K562 (cell line): ENCODE measurements at regions not wholly inside any gene's neighbourhood (a gene's known extent, or its start where the extent isn't known, plus 50 kb on each side); places are given as distances from the start of the nearest gene placed in this dataset.

Experiments
- ATAC-seq: fragments of 200-7000 bp; cut with Tn5 transposase; 3 replicates; pipeline ENCODE4 v1.9.1; 2020; ENCODE audit warnings: moderate library complexity
- BruUV-seq: library from RNA; stranded (reverse); fragments of 400-500 nt; replicated peaks from 2 replicates; lab custom pipeline; 2021; lab: Mats Ljungman, UMichigan
- CTCF ChIA-PET: fragments of 300-600 bp; formaldehyde crosslinking; extraction: SDS; loops from one replicate; lab custom pipeline; 2021; ENCODE audit warnings: low intra/inter-chr PET ratio; lab: Yijun Ruan, JAX
- POLR2A ChIA-PET: fragments of 300-600, 350-650 bp; sonication (Branson Sonifier 250); formaldehyde crosslinking; extraction: SDS; loops from one replicate; lab custom pipeline; 2021; ENCODE audit warnings: antibody characterized with exemption, inconsistent platforms; lab: Yijun Ruan, JAX
- DNase-seq, 4 experiments: peaks; one replicate each; pipeline versions ENCODE4 v3.0.0 to v3.0.0-alpha.2; 2011 to 2018; ENCODE audit warnings: low spot score in 3 of 4, mixed read lengths in 3 of 4; ENCODE audit errors: extremely low read depth in 1 of 4
- FAIRE-seq: peaks from 2 replicates; lab custom pipeline; 2011; peaks lifted over from hg19 to GRCh38; lab: Jason Lieb, UNC
- H2AFZ ChIP-seq: 2 replicates; pipeline ENCODE4 v1.6.0; 2011; ENCODE audit warnings: low read depth, low read length, control low read depth, inconsistent platforms
- H3K27ac ChIP-seq: fragments of 200-600 bp; 3 replicates; pipeline ENCODE4 v1.8.0; 2011; ENCODE audit warnings: low read depth, mild to moderate bottlenecking, control low read depth, inconsistent platforms, low read length, moderate library complexity, mixed read lengths; ENCODE audit errors: extremely low read depth
- H3K27me3 ChIP-seq, 2 experiments: fragments of 300-600 bp in 1 of 2; 2 replicates in 1 of 2; 3 replicates in 1 of 2; pipeline versions ENCODE4 v1.6.0 to v1.8.0; 2011; ENCODE audit warnings: inconsistent platforms in 2 of 2, low read length in 2 of 2, mild to moderate bottlenecking in 1 of 2, mixed read lengths in 1 of 2, moderate library complexity in 1 of 2; ENCODE audit not compliant: control insufficient read depth in 2 of 2, insufficient read depth in 2 of 2
- H3K36me3 ChIP-seq: fragments of 300-600 bp; 3 replicates; pipeline ENCODE4 v1.8.0; 2011; ENCODE audit warnings: mild to moderate bottlenecking, low read length, inconsistent platforms; ENCODE audit not compliant: control insufficient read depth, insufficient read depth
- H3K4me1 ChIP-seq, 2 experiments: fragments of 200-600 bp in 1 of 2; replicated peaks in 1 of 2; 2 replicates in 1 of 2; 3 replicates in 1 of 2; pipeline versions ENCODE4 v1.5.1 to v1.8.0; 2011; ENCODE audit warnings: inconsistent platforms in 2 of 2, low read length in 2 of 2, mild to moderate bottlenecking in 1 of 2, mixed read lengths in 1 of 2, moderate library complexity in 1 of 2; ENCODE audit not compliant: control insufficient read depth in 2 of 2, insufficient read depth in 2 of 2
- H3K4me2 ChIP-seq: 2 replicates; pipeline ENCODE4 v1.6.1; 2011; ENCODE audit warnings: low read length, control low read depth, inconsistent platforms, mixed read lengths; ENCODE audit not compliant: insufficient read depth
- H3K4me3 ChIP-seq: fragments of 200-600 bp; sonication (generic), shearing (Covaris generic); 2 replicates; pipeline ENCODE4 v1.5.1; 2016; ENCODE audit warnings: control low read depth, inconsistent platforms
- H3K79me2 ChIP-seq: fragments of 200-600 bp; 3 replicates; pipeline ENCODE4 v1.8.0; 2011; ENCODE audit warnings: low read length, inconsistent platforms; ENCODE audit not compliant: control insufficient read depth, insufficient read depth
- H3K9ac ChIP-seq, 2 experiments: 2 replicates each; pipeline versions ENCODE4 v1.6.0 to v1.6.1; 2011; ENCODE audit warnings: low read depth in 2 of 2, low read length in 2 of 2, control low read depth in 1 of 2, inconsistent platforms in 1 of 2, mild to moderate bottlenecking in 1 of 2, mixed read lengths in 1 of 2; ENCODE audit not compliant: insufficient read depth in 1 of 2
- H3K9me1 ChIP-seq: one replicate; pipeline ENCODE4 v1.6.0; 2011; ENCODE audit warnings: inconsistent platforms, mild to moderate bottlenecking, low read length, moderate library complexity; ENCODE audit not compliant: control insufficient read depth, insufficient read depth
- H3K9me3 ChIP-seq: replicated peaks from 2 replicates; pipeline ENCODE4 v1.5.1; 2011; ENCODE audit warnings: low read depth, low read length, inconsistent platforms; ENCODE audit not compliant: control insufficient read depth, insufficient read depth
- H4K20me1 ChIP-seq: replicated peaks from 2 replicates; pipeline ENCODE4 v1.6.1; 2011; ENCODE audit warnings: low read length, inconsistent platforms, mixed read lengths; ENCODE audit not compliant: control insufficient read depth, insufficient read depth
- ETV1 ChIP-seq: fragments of 450-650 bp; conservative IDR thresholded peaks from 2 replicates; pipeline ENCODE4 v1.6.1; 2016; ENCODE audit warnings: missing genetic modification characterization, control low read depth, low read depth, missing compliant biosample characterization
- HDGF ChIP-seq: fragments of 450-650 bp; IDR thresholded peaks from 2 replicates; pipeline ENCODE4 v1.6.1; 2016
- HMGN3 ChIP-seq: IDR thresholded peaks from 2 replicates; pipeline ENCODE4 v1.6.1; 2011; ENCODE audit warnings: borderline replicate concordance, low read depth, mild to moderate bottlenecking, mixed read lengths, low read length; ENCODE audit not compliant: insufficient read length; ENCODE audit errors: extremely low read depth
- HOXB6 ChIP-seq: fragments of 250-450 bp; sonication (Bioruptor Pico); IDR thresholded peaks from 2 replicates; pipeline ENCODE4 v1.5.1; 2022; ENCODE audit warnings: mild to moderate bottlenecking, borderline replicate concordance
- RBM17 ChIP-seq: fragments of 200-400 bp; formaldehyde crosslinking; IDR thresholded peaks from 2 replicates; pipeline ENCODE4 v1.6.1; 2017; ENCODE audit warnings: low read depth, mild to moderate bottlenecking, low read length, borderline replicate concordance
- RUNX1 ChIP-seq: sonication (generic); IDR thresholded peaks from 2 replicates; pipeline ENCODE4 v1.6.1; 2016; ENCODE audit warnings: antibody characterized with exemption, low read depth
- SMAD2 ChIP-seq: fragments of 150-350 bp; IDR thresholded peaks from 2 replicates; pipeline ENCODE4 v1.6.1; 2014; ENCODE audit warnings: low read depth, mild to moderate bottlenecking, low read length
- SMAD3 ChIP-seq: fragments of 450-650 bp; formaldehyde crosslinking; conservative IDR thresholded peaks from 2 replicates; pipeline ENCODE4 v1.4.0; 2020; ENCODE audit warnings: mild to moderate bottlenecking
- SP2 ChIP-seq: IDR thresholded peaks from 2 replicates; pipeline ENCODE4 v1.6.1; 2011; ENCODE audit warnings: mild to moderate bottlenecking, low read depth, low read length, moderate library complexity; ENCODE audit not compliant: poor library complexity, severe bottlenecking; ENCODE audit errors: extremely low read depth
- SREBF2 ChIP-seq: sonication (generic); formaldehyde crosslinking; IDR thresholded peaks from 2 replicates; pipeline ENCODE4 v1.4.0; 2020; ENCODE audit warnings: mild to moderate bottlenecking, missing genetic modification reagents
- U2AF1 ChIP-seq: fragments of 200-400 bp; formaldehyde crosslinking; optimal IDR thresholded peaks from 2 replicates; pipeline ENCODE3; 2017; ENCODE audit warnings: mild to moderate bottlenecking, low read depth, low read length, moderate library complexity
- ZNF764 ChIP-seq: fragments of 250-450 bp; sonication (Bioruptor Pico); IDR thresholded peaks from 2 replicates; pipeline ENCODE4 v1.4.0; 2020; ENCODE audit warnings: low read depth, mild to moderate bottlenecking, moderate library complexity
- WGBS: fragments of 100-300 bp; shearing (Covaris generic); methylation state at CpG from one replicate; pipeline ENCODE4 v1.1.6; 2016; ENCODE audit warnings: low coverage, mixed read lengths; ENCODE audit not compliant: insufficient coverage; ENCODE audit errors: missing lambda C conversion rate; 5-methylcytosine and 5-hydroxymethylcytosine counted together
- in situ Hi-C: fragments of 300-500 bp; cut with MboI; formaldehyde crosslinking; loops from 4 replicates; pipeline ENCODE4 v1.15.0; 2018; ENCODE audit warnings: inconsistent platforms, mixed read lengths
- intact Hi-C: fragments of 100-400 bp; cut with micrococcal nuclease; formaldehyde crosslinking; loops from 2 replicates; pipeline ENCODE4 v1.14.2; 2022
- TF ChIP-seq, protein P1 (sequence below), 3 experiments: fragments of 200-800 bp in 1 of 3; sonication (Bioruptor generic) in 1 of 3; sonication (generic) in 1 of 3; formaldehyde crosslinking in 1 of 3; IDR thresholded peaks; 2 replicates each; pipeline versions ENCODE4 v1.6.1 to v1.8.0; 2016 to 2022; ENCODE audit warnings: mild to moderate bottlenecking in 2 of 3, missing compliant biosample characterization in 2 of 3, missing genetic modification characterization in 2 of 3, missing genetic modification reagents in 1 of 3
- TF ChIP-seq, protein P2 (sequence below): fragments of 450-650 bp; formaldehyde crosslinking; IDR thresholded peaks from 2 replicates; pipeline ENCODE4 v1.4.0; 2022; ENCODE audit warnings: missing genetic modification characterization
- TF ChIP-seq, protein P3 (sequence below): sonication (generic); formaldehyde crosslinking; IDR thresholded peaks from 2 replicates; pipeline ENCODE4 v1.8.0; 2022; ENCODE audit warnings: mild to moderate bottlenecking, missing genetic modification reagents

DNA sequence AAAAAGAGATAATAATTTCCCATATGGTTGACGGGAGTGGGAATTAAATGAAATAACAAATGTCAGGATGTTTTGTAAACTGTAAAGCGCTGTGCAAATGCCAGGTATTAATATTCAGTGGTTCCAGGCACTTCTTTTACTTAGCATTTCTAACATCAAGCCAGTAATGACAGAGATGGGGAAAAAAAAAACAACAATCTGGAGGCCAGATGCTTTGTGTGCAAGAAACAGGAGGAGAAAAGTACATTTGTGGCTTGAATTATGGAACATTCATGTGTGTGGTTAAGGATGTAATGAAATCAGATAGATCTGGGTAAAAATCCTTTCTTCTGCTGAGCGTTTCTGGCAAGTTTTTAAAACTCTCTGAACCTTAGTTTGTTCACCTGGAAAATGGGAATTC is 509.6 kb downstream of the FUT8 start:
- no peak overlapping the region for H3K4me3 ChIP-seq
- H3K9me1 ChIP-seq, result no peaks in the 10 kb centered on the region
- BruUV-seq, result no TSS peak
- TF ChIP-seq HDGF, result no peak
- no peak for TF ChIP-seq U2AF1
- TF ChIP-seq SMAD2, result no peak
- TF ChIP-seq, protein P1, sequence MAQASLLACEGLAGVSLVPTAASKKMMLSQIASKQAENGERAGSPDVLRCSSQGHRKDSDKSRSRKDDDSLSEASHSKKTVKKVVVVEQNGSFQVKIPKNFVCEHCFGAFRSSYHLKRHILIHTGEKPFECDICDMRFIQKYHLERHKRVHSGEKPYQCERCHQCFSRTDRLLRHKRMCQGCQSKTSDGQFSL (CRISPR knock-in tag; IDR thresholded peaks at IDR 0.05), result no peak
- TF ChIP-seq, protein P1 (tag; IDR thresholded peaks at IDR 0.05), result no peak
- no peak for TF ChIP-seq SP2
- no peak for TF ChIP-seq RBM17
- TF ChIP-seq, protein P2, sequence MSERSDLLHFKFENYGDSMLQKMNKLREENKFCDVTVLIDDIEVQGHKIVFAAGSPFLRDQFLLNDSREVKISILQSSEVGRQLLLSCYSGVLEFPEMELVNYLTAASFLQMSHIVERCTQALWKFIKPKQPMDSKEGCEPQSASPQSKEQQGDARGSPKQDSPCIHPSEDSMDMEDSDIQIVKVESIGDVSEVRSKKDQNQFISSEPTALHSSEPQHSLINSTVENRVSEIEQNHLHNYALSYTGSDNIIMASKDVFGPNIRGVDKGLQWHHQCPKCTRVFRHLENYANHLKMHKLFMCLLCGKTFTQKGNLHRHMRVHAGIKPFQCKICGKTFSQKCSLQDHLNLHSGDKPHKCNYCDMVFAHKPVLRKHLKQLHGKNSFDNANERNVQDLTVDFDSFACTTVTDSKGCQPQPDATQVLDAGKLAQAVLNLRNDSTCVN (CRISPR knock-in tag), result no peak
- TF ChIP-seq, protein P3, sequence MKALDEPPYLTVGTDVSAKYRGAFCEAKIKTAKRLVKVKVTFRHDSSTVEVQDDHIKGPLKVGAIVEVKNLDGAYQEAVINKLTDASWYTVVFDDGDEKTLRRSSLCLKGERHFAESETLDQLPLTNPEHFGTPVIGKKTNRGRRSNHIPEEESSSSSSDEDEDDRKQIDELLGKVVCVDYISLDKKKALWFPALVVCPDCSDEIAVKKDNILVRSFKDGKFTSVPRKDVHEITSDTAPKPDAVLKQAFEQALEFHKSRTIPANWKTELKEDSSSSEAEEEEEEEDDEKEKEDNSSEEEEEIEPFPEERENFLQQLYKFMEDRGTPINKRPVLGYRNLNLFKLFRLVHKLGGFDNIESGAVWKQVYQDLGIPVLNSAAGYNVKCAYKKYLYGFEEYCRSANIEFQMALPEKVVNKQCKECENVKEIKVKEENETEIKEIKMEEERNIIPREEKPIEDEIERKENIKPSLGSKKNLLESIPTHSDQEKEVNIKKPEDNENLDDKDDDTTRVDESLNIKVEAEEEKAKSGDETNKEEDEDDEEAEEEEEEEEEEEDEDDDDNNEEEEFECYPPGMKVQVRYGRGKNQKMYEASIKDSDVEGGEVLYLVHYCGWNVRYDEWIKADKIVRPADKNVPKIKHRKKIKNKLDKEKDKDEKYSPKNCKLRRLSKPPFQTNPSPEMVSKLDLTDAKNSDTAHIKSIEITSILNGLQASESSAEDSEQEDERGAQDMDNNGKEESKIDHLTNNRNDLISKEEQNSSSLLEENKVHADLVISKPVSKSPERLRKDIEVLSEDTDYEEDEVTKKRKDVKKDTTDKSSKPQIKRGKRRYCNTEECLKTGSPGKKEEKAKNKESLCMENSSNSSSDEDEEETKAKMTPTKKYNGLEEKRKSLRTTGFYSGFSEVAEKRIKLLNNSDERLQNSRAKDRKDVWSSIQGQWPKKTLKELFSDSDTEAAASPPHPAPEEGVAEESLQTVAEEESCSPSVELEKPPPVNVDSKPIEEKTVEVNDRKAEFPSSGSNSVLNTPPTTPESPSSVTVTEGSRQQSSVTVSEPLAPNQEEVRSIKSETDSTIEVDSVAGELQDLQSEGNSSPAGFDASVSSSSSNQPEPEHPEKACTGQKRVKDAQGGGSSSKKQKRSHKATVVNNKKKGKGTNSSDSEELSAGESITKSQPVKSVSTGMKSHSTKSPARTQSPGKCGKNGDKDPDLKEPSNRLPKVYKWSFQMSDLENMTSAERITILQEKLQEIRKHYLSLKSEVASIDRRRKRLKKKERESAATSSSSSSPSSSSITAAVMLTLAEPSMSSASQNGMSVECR, result no peak
- TF ChIP-seq HMGN3, result no peak
- no peak for TF ChIP-seq RUNX1
- no peak for TF ChIP-seq SMAD3 (CRISPR knock-in tag)
- TF ChIP-seq ETV1, result no peak
- TF ChIP-seq ZNF764 (CRISPR knock-in tag), result no peak
- TF ChIP-seq SREBF2 (CRISPR knock-in tag), result no peak
- TF ChIP-seq HOXB6 (CRISPR knock-in tag), result no peak
- TF ChIP-seq, all 486 proteins: peak for 0
- Histone ChIP-seq H3K9me3 (no peaks in the 10 kb centered on the region), H3K27ac (no peak overlapping the region), H3K79me2 (no peaks in the 10 kb centered on the region), H3K27me3 (no peaks in the 10 kb centered on the region), H2AFZ (no peak overlapping the region), H4K20me1 (no peaks in the 10 kb centered on the region), H3K4me1 (no peaks in the 10 kb centered on the region), H3K9ac (no peak overlapping the region), H3K36me3 (no peaks in the 10 kb centered on the region), H3K4me2 (no peak overlapping the region)
- CTCF ChIA-PET, result no interaction called here
- intact Hi-C loops, result no loop called here
- POLR2A ChIA-PET, result interaction anchor here (0.8 kb wide), 1 partner anchor 144 kb away, joined by 3 read pairs; no protein-coding TSS in a partner anchor
- ATAC-seq (no peak), DNase-seq (no peak), FAIRE-seq (no peak)
- WGBS, result 0% methylated on average over 3 of the region's 3 CpGs
- in situ Hi-C loops, result no loop called here
